ENCODE measurements at regions not wholly inside any gene's neighbourhood (a gene's known extent, or its start where the extent isn't known, plus 50 kb on each side); places are given as distances from the start of the nearest gene placed in this dataset.
"Not testable (repeated sequence)": the region's sequence is repeated elsewhere in the genome, so short reads cannot be mapped to it uniquely, and the experiment has no call there.

GRCh38 chr7:9082203-9082602, 648.8 kb downstream of the NXPH1 start:
- no peak for DNase-seq

GRCh38 chr7:9083837-9084236, 650.4 kb downstream of the NXPH1 start:
- DNase-seq, result no peak

DNA sequence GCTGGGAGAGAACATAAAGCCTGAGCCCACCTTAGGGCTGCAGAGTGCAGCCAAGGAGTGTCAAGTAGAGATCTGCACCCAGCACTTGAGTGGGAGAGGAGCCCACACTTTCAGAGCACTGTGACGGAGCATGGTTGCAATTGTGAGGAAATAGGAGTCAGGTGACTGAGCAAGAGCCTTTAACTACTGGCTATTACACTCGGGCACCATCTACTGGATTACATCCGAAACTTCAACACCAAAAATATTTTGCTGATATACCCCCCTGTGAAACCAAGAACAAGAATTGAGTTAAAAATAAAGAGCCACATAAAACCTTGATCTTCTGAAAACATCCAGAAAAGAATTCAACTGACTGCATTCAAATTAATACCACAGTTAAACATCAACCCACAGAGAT, 657.9 kb downstream of the NXPH1 start:
- DNase-seq, result no peak

- no peak for DNase-seq
Measured at GRCh38 chr7:9097565-9098060, 664.2 kb downstream of the NXPH1 start.

- DNase-seq, result no peak
Measured at GRCh38 chr7:9100289-9100688, 666.9 kb downstream of the NXPH1 start.

GRCh38 chr7:9102846-9103245, 669.4 kb downstream of the NXPH1 start:
- DNase-seq, result no peak

DNA sequence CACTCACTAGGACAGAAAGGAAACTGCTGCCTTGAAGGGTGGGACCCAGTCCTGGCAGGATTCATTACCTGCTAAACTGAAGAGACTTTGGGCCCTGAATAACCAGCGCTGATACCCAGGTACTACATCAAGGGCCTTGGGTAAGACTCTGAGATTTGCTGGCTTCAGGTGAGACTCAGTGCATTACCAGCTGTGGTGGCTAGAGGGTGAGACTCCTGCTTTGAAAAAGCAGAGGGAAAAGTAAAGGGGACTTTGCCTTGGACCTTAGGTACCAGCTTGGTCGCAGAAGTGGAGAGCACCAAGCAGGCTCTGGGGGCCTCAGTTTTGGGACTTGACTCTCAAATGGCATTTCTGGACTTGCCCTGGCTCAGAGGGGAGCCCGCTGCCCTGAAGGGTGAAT, 673.3 kb downstream of the NXPH1 start:
- no peak for DNase-seq

DNA sequence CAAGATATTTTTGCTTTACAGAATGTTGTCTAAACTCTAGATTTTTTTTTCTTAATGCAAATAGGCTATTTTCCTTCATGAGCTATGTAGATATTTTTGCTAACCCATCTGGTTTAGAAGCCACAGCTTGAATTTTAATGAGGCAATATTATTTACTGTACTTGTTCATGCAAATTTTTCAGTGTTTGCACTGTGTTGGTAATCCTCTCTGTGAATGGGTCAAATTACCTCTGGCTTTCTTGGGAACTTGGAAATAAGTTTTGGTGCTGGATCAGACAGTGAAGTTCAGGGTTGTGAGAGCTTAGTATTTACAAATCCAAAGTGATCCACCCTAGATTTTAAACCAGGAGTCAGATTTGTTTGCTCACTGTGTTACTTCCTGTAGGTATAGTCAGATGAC, 686.9 kb downstream of the NXPH1 start:
- DNase-seq, result no peak

DNA sequence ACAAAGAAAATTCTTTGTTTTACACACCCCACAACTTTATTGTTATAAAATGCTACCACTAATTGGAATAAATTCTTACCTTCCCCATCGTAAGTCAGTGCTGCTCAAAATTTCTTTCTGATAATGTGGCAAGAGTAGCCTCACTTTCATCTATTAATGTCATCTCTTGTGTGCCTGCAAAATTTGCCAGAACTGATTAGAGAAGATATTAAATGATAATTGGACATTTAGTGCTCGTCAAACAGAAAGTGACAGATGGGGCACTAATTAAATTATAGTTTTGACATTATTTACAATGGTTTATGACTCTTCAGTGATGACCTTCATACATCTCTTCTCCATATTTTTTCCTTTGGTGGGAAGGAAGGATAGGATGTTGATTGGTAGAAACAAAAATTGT, 690.9 kb downstream of the NXPH1 start:
- no peak for DNase-seq

DNA sequence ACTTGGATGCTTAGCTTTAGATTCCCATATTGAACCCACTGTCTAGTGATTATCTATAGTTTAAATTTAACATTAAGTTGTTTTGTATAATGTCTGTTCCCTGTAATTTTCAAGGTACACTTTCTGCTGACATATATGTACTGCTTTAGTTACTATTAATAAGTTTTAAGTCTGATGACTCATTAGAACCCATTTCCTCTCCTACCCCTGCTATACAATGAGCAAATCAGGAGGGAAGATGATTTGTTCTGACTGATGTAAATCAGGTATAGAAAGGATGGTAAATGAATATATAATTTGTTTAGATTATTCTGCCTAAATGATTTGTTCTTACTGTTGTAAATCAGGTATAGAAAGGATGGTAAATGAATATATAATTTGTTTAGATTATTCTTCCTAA, 691.8 kb downstream of the NXPH1 start:
- no peak for DNase-seq

- DNase-seq, result no peak
Measured at GRCh38 chr7:9127901-9128300, 694.5 kb downstream of the NXPH1 start.

DNA sequence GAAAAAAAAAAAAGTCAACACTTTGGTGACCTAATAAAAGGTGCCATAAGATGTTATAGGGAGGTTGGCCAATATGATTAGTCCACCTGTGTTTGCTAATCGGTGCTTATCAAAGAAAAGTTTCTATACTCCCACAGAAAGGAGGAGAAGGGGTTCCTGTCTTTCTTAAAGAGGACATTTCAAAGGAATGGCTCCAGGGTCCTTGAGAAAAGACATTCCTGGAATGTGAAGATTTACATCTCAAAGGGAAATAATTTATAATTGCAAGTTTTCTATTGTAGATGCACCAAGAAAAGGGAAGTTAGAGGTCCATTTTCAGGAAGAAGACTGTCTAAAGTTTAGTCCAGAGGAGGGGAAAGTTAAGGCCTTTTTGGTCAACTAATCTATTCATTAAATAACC, 715.3 kb downstream of the NXPH1 start:
- no peak for DNase-seq

GRCh38 chr7:9149499-9150082, 716.2 kb downstream of the NXPH1 start:
- DNase-seq, result no peak

DNA sequence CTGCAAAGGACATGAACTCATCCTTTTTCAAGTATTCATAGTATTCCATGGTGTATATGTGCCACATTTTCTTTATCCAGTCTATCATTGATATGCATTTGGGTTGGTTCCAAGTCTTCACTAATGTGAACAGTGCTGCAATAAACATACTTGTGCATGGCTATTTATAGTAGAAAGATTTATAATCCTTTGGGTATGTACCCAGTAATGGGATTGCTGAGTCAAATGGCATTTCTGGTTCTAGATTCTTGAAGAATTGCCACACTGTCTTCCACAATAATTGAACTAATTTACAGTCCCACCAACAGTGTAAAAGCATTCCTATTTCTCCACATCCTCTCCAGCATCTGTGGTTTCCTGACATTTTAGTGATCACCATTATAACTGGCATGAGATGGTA, 730.3 kb downstream of the NXPH1 start:
- not testable (repeated sequence) for DNase-seq

- no peak for DNase-seq
Measured at GRCh38 chr7:9175871-9176270, 742.5 kb downstream of the NXPH1 start.

DNA sequence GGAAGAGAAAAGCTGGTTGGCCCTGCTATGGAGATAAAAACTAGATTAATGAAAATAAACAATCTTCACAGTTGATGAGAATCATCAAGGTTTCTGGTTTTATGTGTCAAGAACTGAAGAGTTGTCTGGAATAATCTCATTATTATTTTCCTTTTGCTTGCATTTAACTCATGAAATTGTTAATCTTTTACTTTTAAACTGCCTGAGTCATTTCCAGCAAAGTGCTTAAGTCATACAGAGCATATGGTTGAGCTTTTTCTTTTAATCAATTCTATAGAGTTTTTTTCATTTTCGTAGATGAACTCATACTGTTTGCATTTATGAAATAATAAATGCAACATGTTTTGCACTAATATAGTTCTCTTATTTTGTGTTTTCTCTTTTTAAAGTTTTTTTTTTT, 747.9 kb downstream of the NXPH1 start:
- DNase-seq, result no peak

GRCh38 chr7:9186730-9187129, 753.3 kb downstream of the NXPH1 start:
- DNase-seq, result no peak

GRCh38 chr7:9189703-9190102, 756.3 kb downstream of the NXPH1 start:
- no peak for DNase-seq

- DNase-seq, result no peak
Measured at GRCh38 chr7:9192969-9193368, 759.6 kb downstream of the NXPH1 start.

GRCh38 chr7:9200626-9201025, 767.2 kb downstream of the NXPH1 start:
- DNase-seq, result no peak

DNA sequence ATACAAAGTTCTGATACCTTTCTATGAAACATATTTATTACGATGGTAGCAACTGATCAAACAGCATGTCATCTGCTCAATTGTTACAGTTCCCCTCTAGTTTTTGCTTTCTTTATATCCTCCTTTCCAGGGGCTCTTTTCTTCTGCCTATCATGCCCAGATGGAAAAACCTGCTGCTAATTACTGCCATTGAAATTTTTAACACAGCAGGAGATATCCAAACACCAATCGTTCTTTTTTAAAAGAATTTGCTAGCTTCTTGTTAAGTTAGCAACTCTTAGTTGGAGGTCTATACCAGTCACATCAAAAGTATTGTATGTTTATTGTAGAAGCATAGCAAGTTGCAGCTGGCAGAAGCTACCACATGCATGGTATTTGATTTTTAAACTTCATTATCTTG, 768.5 kb downstream of the NXPH1 start:
- DNase-seq, result no peak

DNA sequence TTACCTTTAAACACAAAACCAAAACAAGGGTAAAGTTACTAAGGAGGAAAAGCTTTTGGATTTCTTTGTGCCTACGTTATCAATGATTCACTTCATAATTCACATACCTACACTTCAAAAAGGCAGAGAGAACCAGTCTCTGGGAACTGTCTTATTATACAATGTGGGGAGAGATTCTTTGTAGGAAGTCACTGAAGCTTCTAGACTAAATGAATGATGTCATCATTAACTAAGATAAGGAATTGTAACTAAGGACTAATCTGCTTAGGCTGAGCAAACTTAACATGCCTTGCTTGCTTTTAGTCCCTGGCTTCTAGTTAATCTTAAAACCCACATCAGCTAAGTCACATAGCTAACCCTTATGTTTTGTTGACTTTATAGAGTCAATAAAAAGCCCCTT, 771.2 kb downstream of the NXPH1 start:
- DNase-seq, result no peak

GRCh38 chr7:9210114-9210513, 776.7 kb downstream of the NXPH1 start:
- DNase-seq, result no peak

- no peak for DNase-seq
Measured at GRCh38 chr7:9217204-9217603, 783.8 kb downstream of the NXPH1 start.

DNA sequence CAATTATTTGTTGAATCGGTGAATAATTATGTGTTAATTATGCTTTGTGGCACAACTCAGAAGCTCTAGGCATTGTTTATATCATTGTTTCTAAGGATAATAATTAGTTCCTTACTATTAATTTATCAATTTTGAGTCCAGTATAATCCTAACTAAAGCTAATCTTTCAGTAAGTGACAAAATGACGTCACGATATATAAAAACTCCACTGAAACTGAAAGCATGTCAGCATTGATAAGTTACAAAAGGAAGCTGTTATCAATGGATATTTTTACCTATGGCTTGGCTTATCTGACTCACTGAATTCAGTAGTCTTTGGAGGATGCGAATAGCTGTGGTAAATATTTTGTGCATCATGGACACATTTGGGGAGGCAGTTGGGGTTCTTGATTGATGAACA, 793.1 kb downstream of the NXPH1 start:
- DNase-seq, result no peak
